ENCODE measurements at regions not wholly inside any gene's neighbourhood (a gene's known extent, or its start where the extent isn't known, plus 50 kb on each side); places are given as distances from the start of the nearest gene placed in this dataset.

- no peak for TF ChIP-seq CTCF (IDR thresholded peaks at IDR 0.05; ENCODE audit: low read length)
- TF ChIP-seq EZH2 (IDR thresholded peaks at IDR 0.05; ENCODE audit: borderline replicate concordance, low read length): no peak
Observed at GRCh38 chr13:84136582-84136981, 254.3 kb upstream of the SLITRK1 start.
